Upper lobe of left lung (tissue), 4 donors: ENCODE measurements at regions not wholly inside any gene's neighbourhood (a gene's known extent, or its start where the extent isn't known, plus 50 kb on each side); places are given as distances from the start of the nearest gene placed in this dataset.

Source experiments
- CTCF ChIP-seq, 6 experiments: fragments of 450-650 bp in 4 of 6; fragments of 200-600 bp in 2 of 6; sonication (generic) in 2 of 6; IDR thresholded peaks; one replicate each; pipeline ENCODE4 v1.5.1; 2016 to 2019; ENCODE audit warnings: antibody characterized with exemption in 6 of 6
- EP300 ChIP-seq, 4 donors: sonication (generic); formaldehyde crosslinking; IDR thresholded peaks; one replicate each; pipeline ENCODE4 v1.5.1; 2017; ENCODE audit warnings: antibody characterized with exemption in 4 of 4, control low read depth in 2 of 4
- POLR2A ChIP-seq, 4 donors: fragments of 450-650 bp; IDR thresholded peaks; one replicate each; pipeline ENCODE4 v1.5.1; 2016 to 2017; ENCODE audit warnings: antibody characterized with exemption in 4 of 4, mild to moderate bottlenecking in 2 of 4
- POLR2AphosphoS5 ChIP-seq, 2 donors: sonication (generic); formaldehyde crosslinking; IDR thresholded peaks; one replicate each; pipeline ENCODE4 v1.5.1; 2017; ENCODE audit warnings: antibody characterized with exemption in 2 of 2

- TF ChIP-seq CTCF (IDR thresholded peaks at IDR 0.05) (no peak), POLR2A (IDR thresholded peaks at IDR 0.05) (no peak), POLR2AphosphoS5 (IDR thresholded peaks at IDR 0.05) (no peak), EP300 (IDR thresholded peaks at IDR 0.05) (no peak)
These were observed 248.3 kb upstream of the KAZN start for GRCh38 chr1:14350197-14350596.
